IMR-90 (cell line): ENCODE measurements at regions not wholly inside any gene's neighbourhood (a gene's known extent, or its start where the extent isn't known, plus 50 kb on each side); places are given as distances from the start of the nearest gene placed in this dataset.
A peak's percentile ranks its signal among the peaks of the same experiment; 100 is the strongest.

Source experiments
- ATAC-seq: fragments of 200-7000 bp; cut with Tn5 transposase; 2 replicates; pipeline ENCODE4 v1.9.1; 2020; ENCODE audit warnings: low read depth, mild to moderate bottlenecking, moderate library complexity
- BruUV-seq: library from RNA; stranded (reverse); fragments of 400-500 nt; replicated peaks from 2 replicates; lab custom pipeline; 2021; lab: Mats Ljungman, UMichigan
- CTCF ChIA-PET: fragments of 300-600 bp; formaldehyde crosslinking; extraction: SDS; loops from one replicate; lab custom pipeline; 2021; ENCODE audit warnings: antibody characterized with exemption; lab: Yijun Ruan, JAX
- POLR2A ChIA-PET: fragments of 300-600 bp; sonication (Branson Sonifier 250); formaldehyde crosslinking; loops from one replicate; lab custom pipeline; 2022; ENCODE audit warnings: antibody characterized with exemption; ENCODE audit not compliant: unreplicated experiment; lab: Charles Lee
- DNase-seq: peaks from one replicate; pipeline ENCODE4 v3.0.0; 2013
- H2AFZ ChIP-seq: replicated peaks from 2 replicates; pipeline ENCODE3; 2013; ENCODE audit warnings: low read length, mild to moderate bottlenecking; ENCODE audit not compliant: poor library complexity
- H2AK5ac ChIP-seq: 2 replicates; pipeline ENCODE4 v1.6.1; 2013; ENCODE audit warnings: low read depth, low read length, inconsistent platforms
- H2AK9ac ChIP-seq: replicated peaks from 2 replicates; pipeline ENCODE3; 2013; ENCODE audit warnings: mild to moderate bottlenecking, low read depth, low read length, moderate library complexity; ENCODE audit not compliant: poor library complexity
- H2BK120ac ChIP-seq: 2 replicates; pipeline ENCODE4 v1.6.1; 2013; ENCODE audit warnings: low read depth, low read length, inconsistent platforms
- H2BK15ac ChIP-seq: 3 replicates; pipeline ENCODE4 v1.6.1; 2013; ENCODE audit warnings: low read depth, low read length, inconsistent platforms
- H2BK20ac ChIP-seq: 2 replicates; pipeline ENCODE4 v1.6.1; 2013; ENCODE audit warnings: low read depth, mild to moderate bottlenecking, inconsistent platforms, low read length, moderate library complexity
- H2BK5ac ChIP-seq: 2 replicates; pipeline ENCODE4 v1.6.1; 2013; ENCODE audit warnings: mild to moderate bottlenecking, low read depth, low read length, inconsistent platforms; ENCODE audit not compliant: poor library complexity, severe bottlenecking
- H3K14ac ChIP-seq: replicated peaks from 2 replicates; pipeline ENCODE4 v1.6.1; 2013; ENCODE audit warnings: low read depth, low read length, inconsistent platforms
- H3K18ac ChIP-seq: 2 replicates; pipeline ENCODE4 v1.6.1; 2013; ENCODE audit warnings: low read depth, low read length, control low read depth
- H3K23ac ChIP-seq: 2 replicates; pipeline ENCODE4 v1.6.1; 2013; ENCODE audit warnings: low read depth, low read length, inconsistent platforms
- H3K27ac ChIP-seq: 2 replicates; pipeline ENCODE4 v1.5.1; 2013; ENCODE audit warnings: mild to moderate bottlenecking, control low read depth, low read length; ENCODE audit not compliant: insufficient read depth
- H3K27me3 ChIP-seq: 2 replicates; pipeline ENCODE4 v1.6.1; 2013; ENCODE audit warnings: low read length; ENCODE audit not compliant: control insufficient read depth, insufficient read depth
- H3K36me3 ChIP-seq: 2 replicates; pipeline ENCODE4 v1.6.1; 2013; ENCODE audit warnings: low read length, mixed read lengths; ENCODE audit not compliant: control insufficient read depth, insufficient read depth
- H3K4ac ChIP-seq: 2 replicates; pipeline ENCODE4 v1.6.1; 2013; ENCODE audit warnings: low read depth, low read length, inconsistent platforms
- H3K4me1 ChIP-seq: 2 replicates; pipeline ENCODE4 v1.6.1; 2013; ENCODE audit warnings: low read length, mixed read lengths; ENCODE audit not compliant: control insufficient read depth, insufficient read depth
- H3K4me2 ChIP-seq: 2 replicates; pipeline ENCODE4 v1.6.1; 2013; ENCODE audit warnings: low read depth, mild to moderate bottlenecking, control low read depth, low read length, moderate library complexity
- H3K4me3 ChIP-seq: 2 replicates; pipeline ENCODE4 v1.5.1; 2013; ENCODE audit warnings: low read depth, mild to moderate bottlenecking, control low read depth, low read length, moderate library complexity; ENCODE audit not compliant: insufficient read depth
- H3K56ac ChIP-seq: 2 replicates; pipeline ENCODE4 v1.6.1; 2013; ENCODE audit warnings: low read length, inconsistent platforms; ENCODE audit not compliant: insufficient read depth; ENCODE audit errors: extremely low read depth
- H3K79me1 ChIP-seq, 2 experiments: 2 replicates each; pipeline ENCODE4 v1.6.1; 2013; ENCODE audit warnings: low read length in 2 of 2, inconsistent platforms in 1 of 2, low read depth in 1 of 2
- H3K9ac ChIP-seq: 2 replicates; pipeline ENCODE4 v1.6.1; 2013; ENCODE audit warnings: low read depth, low read length, control low read depth
- H3K9me1 ChIP-seq: 2 replicates; pipeline ENCODE4 v1.6.1; 2013; ENCODE audit warnings: low read length, inconsistent platforms; ENCODE audit not compliant: insufficient read depth
- H3K9me3 ChIP-seq: 2 replicates; pipeline ENCODE4 v1.6.1; 2013; ENCODE audit warnings: low read length; ENCODE audit not compliant: control insufficient read depth, insufficient read depth
- H4K20me1 ChIP-seq: 2 replicates; pipeline ENCODE4 v1.6.1; 2013; ENCODE audit warnings: low read length, inconsistent platforms; ENCODE audit not compliant: insufficient read depth
- H4K5ac ChIP-seq: 2 replicates; pipeline ENCODE4 v1.6.1; 2013; ENCODE audit warnings: mild to moderate bottlenecking, low read depth, low read length, control low read depth
- H4K8ac ChIP-seq, 2 experiments: 2 replicates each; pipeline ENCODE4 v1.6.1; 2013; ENCODE audit warnings: low read depth in 2 of 2, low read length in 2 of 2, control low read depth in 1 of 2, inconsistent platforms in 1 of 2
- H4K91ac ChIP-seq: 2 replicates; pipeline ENCODE4 v1.6.1; 2013; ENCODE audit warnings: low read depth, low read length, inconsistent platforms; ENCODE audit not compliant: insufficient read depth
- CEBPB ChIP-seq: IDR thresholded peaks from 2 replicates; pipeline ENCODE4 v1.6.1; 2012; ENCODE audit warnings: low read depth, low read length, improper control_type of control experiment
- MAFK ChIP-seq: IDR thresholded peaks from 2 replicates; pipeline ENCODE4 v1.6.1; 2012; ENCODE audit warnings: low read depth, low read length, improper control_type of control experiment
- RFX5 ChIP-seq: IDR thresholded peaks from 2 replicates; pipeline ENCODE4 v1.8.0; 2012; ENCODE audit warnings: low read depth, mild to moderate bottlenecking, low read length, moderate library complexity
- SMC3 ChIP-seq: fragments of 150-350 bp; IDR thresholded peaks from 2 replicates; pipeline ENCODE4 v1.6.1; 2016; ENCODE audit warnings: low read depth, mild to moderate bottlenecking, antibody characterized with exemption, low read length, moderate library complexity
- WGBS, 2 experiments: methylation state at CpG; one replicate each; pipeline versions ENCODE4 v1.1.5 to v1.1.7; 2013; ENCODE audit warnings: missing lambda C conversion rate in 2 of 2; ENCODE audit not compliant: insufficient read length in 1 of 2; ENCODE audit errors: extremely low coverage in 2 of 2; 5-methylcytosine and 5-hydroxymethylcytosine counted together
- dilution Hi-C: fragments of 300-500 bp; cut with HindIII; formaldehyde crosslinking; loops from one replicate; pipeline ENCODE4 v1.14.3; 2018; ENCODE audit warnings: low sequenced_read_pairs; ENCODE audit not compliant: unreplicated experiment
- in situ Hi-C: fragments of 300-500 bp; cut with MboI; formaldehyde crosslinking; loops from 3 replicates; pipeline ENCODE4 v1.14.3; 2019; ENCODE audit warnings: low sequenced_read_pairs, inconsistent platforms, mixed read lengths
- intact Hi-C: fragments of 100-400 bp; cut with micrococcal nuclease; formaldehyde crosslinking; loops from 2 replicates; pipeline ENCODE4 v1.10.0; 2022

- peaks cover 13% of the 10 kb centered on the region for H3K27me3 ChIP-seq
- in situ Hi-C loops = no loop called here
- no peak overlapping the region for H3K9ac ChIP-seq
- no peak overlapping the region for H3K27ac ChIP-seq
- H3K79me1 ChIP-seq = no peaks in the 10 kb centered on the region
- ATAC-seq = no peak
- ChIA-PET CTCF (no interaction called here), POLR2A (no interaction called here)
- H2BK120ac ChIP-seq = no peak overlapping the region
- H4K20me1 ChIP-seq = no peaks in the 10 kb centered on the region
- H2BK15ac ChIP-seq = no peak overlapping the region
- H3K4me1 ChIP-seq = no peaks in the 10 kb centered on the region
- intact Hi-C loops = no loop called here
- H3K14ac ChIP-seq = no peak overlapping the region
- no TSS peak for BruUV-seq
- TF ChIP-seq MAFK (peak; percentile 22; the same call in 1 of the 2 replicates), CEBPB (no peak), SMC3 (no peak), RFX5 (no peak)
- no peak overlapping the region for H2BK20ac ChIP-seq
- H3K4me3 ChIP-seq = no peak overlapping the region
- no peak overlapping the region for H3K23ac ChIP-seq
- H3K4ac ChIP-seq = no peak overlapping the region
- no peak for DNase-seq
- H4K5ac ChIP-seq = no peak overlapping the region
- no peak overlapping the region for H2AK5ac ChIP-seq
- no peak overlapping the region for H2BK5ac ChIP-seq
- H2AFZ ChIP-seq = no peak overlapping the region
- no peak overlapping the region for H3K56ac ChIP-seq
- WGBS, 2 experiments = no CpG with 5 or more reads among the region's 3 CpGs
- no peak overlapping the region for H3K18ac ChIP-seq
- no peak overlapping the region for H4K91ac ChIP-seq
- dilution Hi-C loops = no loop called here
- no peak overlapping the region for H2AK9ac ChIP-seq
- H3K36me3 ChIP-seq = no peaks in the 10 kb centered on the region
- no peaks in the 10 kb centered on the region for H3K9me3 ChIP-seq
- H3K9me1 ChIP-seq = no peaks in the 10 kb centered on the region
- no peak overlapping the region for H4K8ac ChIP-seq
- H3K4me2 ChIP-seq = no peak overlapping the region
Observed at GRCh38 chr20:51869002-51869401, 66.7 kb upstream of the SALL4 start.
